ENCODE measurements at regions not wholly inside any gene's neighbourhood (a gene's known extent, or its start where the extent isn't known, plus 50 kb on each side); places are given as distances from the start of the nearest gene placed in this dataset.
"Not testable (repeated sequence)": the region's sequence is repeated elsewhere in the genome, so short reads cannot be mapped to it uniquely, and the experiment has no call there.

DNA sequence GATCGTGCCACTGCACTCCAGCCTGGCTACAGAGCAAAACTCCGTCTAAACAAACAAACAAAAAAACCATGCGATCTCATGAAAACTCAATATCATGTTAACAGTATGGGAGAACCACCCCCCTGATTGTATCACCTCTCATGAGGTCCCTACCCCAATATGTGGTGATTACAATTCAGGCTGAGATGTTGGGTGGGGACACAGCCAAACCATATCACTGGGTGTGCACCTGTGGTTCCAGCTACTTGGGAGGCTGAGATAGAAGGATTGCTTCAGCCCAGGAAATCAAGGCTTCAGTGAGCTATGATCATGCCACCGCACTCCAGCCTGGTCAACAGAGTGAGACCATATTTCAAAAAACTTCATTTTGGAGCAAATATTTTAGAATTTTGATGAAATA is 1094.7 kb upstream of the CDH8 start:
- H3K4me3 ChIP-seq (ENCODE audit: low read length in 2 of 2), result no peak overlapping the region
- Mint-ChIP-seq H3K27ac (no peak overlapping the region), H3K4me1 (peaks cover 0 to 1% (median 0%) of the 10 kb centered on the region in 4 donors), H3K9me3 (peaks cover 0 to 31% (median 21%) of the 10 kb centered on the region in 8 donors), H3K27me3 (no peaks in the 10 kb centered on the region), H3K4me3 (no peak overlapping the region), H3K36me3 (peaks cover 0 to 5% of the 10 kb centered on the region in 2 donors)
- DNase-seq, result no peak
- intact Hi-C loops (cut with micrococcal nuclease), result no loop called here
- no peak overlapping the region for H3K27ac ChIP-seq (ENCODE audit: low read depth, low read length)
- ChIA-PET CTCF (ENCODE audit: partially characterized antibody) (no interaction called here), POLR2A (ENCODE audit: partially characterized antibody) (no interaction called here)
- H3K9me3 ChIP-seq (ENCODE audit: control insufficient read depth in 1 of 2, low read length in 2 of 2), result no peaks in the 10 kb centered on the region
- no peaks in the 10 kb centered on the region for H3K36me3 ChIP-seq (ENCODE audit: insufficient read depth, low read length)
- H3K4me1 ChIP-seq (ENCODE audit: insufficient read depth, low read length), result no peaks in the 10 kb centered on the region
- no peaks in the 10 kb centered on the region for H3K27me3 ChIP-seq (ENCODE audit: insufficient read depth, low read length)

DNA sequence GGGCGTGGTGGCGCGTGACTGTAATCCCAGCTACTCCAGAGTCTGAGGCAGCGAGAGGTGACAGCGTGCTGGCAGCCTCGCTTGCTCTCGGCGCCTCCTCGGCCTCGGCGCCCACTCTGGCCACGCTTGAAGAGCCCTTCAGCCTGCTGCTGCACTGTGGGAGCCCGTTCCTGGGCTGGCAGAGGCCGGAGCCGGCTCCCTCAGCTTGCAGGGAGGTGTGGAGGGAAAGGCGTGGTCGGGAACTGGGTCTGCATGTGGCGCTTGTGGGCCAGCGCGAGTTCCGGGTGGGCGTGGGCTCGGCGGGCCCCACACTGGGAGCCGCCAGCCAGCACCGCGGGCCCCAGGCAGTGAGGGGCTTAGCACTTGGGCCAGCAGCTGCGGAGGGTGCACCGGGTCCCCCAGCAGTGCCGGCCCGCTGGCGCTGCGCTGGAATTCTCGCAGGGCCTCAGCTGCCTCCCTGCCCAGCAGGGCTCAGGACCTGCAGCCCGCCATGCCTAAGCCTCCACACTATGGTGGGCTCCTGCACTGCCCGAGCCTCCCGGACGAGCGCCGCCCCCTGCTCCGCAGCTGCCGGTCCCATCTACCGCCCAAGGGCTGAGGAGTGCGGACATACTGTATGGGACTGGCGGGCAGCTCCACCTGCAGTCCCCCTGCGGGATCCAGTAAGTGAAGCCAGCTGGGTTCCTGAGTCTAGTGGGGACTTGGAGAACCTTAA is 1093.3 kb upstream of the CDH8 start:
- no peak for DNase-seq
- Mint-ChIP-seq H3K9me3 (peaks cover 0 to 25% (median 17%) of the 10 kb centered on the region in 8 donors), H3K27me3 (no peaks in the 10 kb centered on the region), H3K4me1 (peaks cover 0 to 1% (median 0%) of the 10 kb centered on the region in 4 donors), H3K4me3 (no peak overlapping the region), H3K27ac (no peak overlapping the region), H3K36me3 (peaks cover 0 to 5% of the 10 kb centered on the region in 2 donors)
- intact Hi-C loops (cut with micrococcal nuclease), result no loop called here
- Histone ChIP-seq H3K36me3 (ENCODE audit: insufficient read depth, low read length) (no peaks in the 10 kb centered on the region), H3K27me3 (ENCODE audit: insufficient read depth, low read length) (no peaks in the 10 kb centered on the region), H3K27ac (ENCODE audit: low read depth, low read length) (no peak overlapping the region), H3K9me3 (ENCODE audit: control insufficient read depth in 1 of 2, low read length in 2 of 2) (no peaks in the 10 kb centered on the region), H3K4me3 (ENCODE audit: low read length in 2 of 2) (no peak overlapping the region), H3K4me1 (ENCODE audit: insufficient read depth, low read length) (no peaks in the 10 kb centered on the region)
- CTCF ChIA-PET (ENCODE audit: partially characterized antibody), result no interaction called here
- POLR2A ChIA-PET (ENCODE audit: partially characterized antibody), result no interaction called here

DNA sequence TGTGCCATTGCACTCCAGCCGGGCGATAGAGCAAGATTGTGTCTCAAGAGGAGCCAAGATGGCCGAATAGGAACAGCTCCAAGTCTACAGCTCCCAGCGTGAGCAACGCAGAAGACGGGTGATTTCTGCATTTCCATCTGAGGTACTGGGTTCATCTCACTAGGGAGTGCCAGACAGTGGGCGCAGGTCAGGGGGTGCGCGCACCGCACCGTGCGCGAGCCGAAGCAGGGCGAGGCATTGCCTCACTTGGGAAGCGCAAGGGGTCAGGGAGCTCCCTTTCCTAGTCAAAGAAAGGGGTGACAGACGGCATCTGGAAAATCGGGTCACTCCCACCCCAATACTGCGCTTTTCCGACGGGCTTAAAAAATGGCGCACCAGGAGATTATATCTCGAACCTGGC is 1083.7 kb upstream of the CDH8 start:
- POLR2A ChIA-PET (ENCODE audit: partially characterized antibody); H3K4me1 ChIP-seq (ENCODE audit: insufficient read depth, low read length); DNase-seq; intact Hi-C loops (cut with micrococcal nuclease); CTCF ChIA-PET (ENCODE audit: partially characterized antibody); H3K9me3 ChIP-seq (ENCODE audit: control insufficient read depth in 1 of 2, low read length in 2 of 2); H3K27me3 ChIP-seq (ENCODE audit: insufficient read depth, low read length); H3K27me3 Mint-ChIP-seq; H3K36me3 Mint-ChIP-seq; H3K36me3 ChIP-seq (ENCODE audit: insufficient read depth, low read length); H3K27ac Mint-ChIP-seq; H3K4me1 Mint-ChIP-seq; H3K4me3 ChIP-seq (ENCODE audit: low read length in 2 of 2); H3K4me3 Mint-ChIP-seq; H3K27ac ChIP-seq (ENCODE audit: low read depth, low read length): not testable (repeated sequence)
- H3K9me3 Mint-ChIP-seq, result peaks cover 0 to 30% (median 20%) of the 10 kb centered on the region in 8 donors

GRCh38 chr16:63100082-63100481 is 1063.8 kb upstream of the CDH8 start:
- ChIA-PET POLR2A (ENCODE audit: partially characterized antibody) (no interaction called here), CTCF (ENCODE audit: partially characterized antibody) (interaction anchor here (0.7 kb wide), 1 partner anchor 145 kb away, joined by 3 read pairs; no protein-coding TSS in a partner anchor)
- DNase-seq, result no peak
- no peaks in the 10 kb centered on the region for H3K27me3 Mint-ChIP-seq
- no peaks in the 10 kb centered on the region for H3K27me3 ChIP-seq (ENCODE audit: insufficient read depth, low read length)
- peaks cover 4 to 36% (median 26%) of the 10 kb centered on the region in 8 donors for H3K9me3 Mint-ChIP-seq
- no peak overlapping the region for H3K27ac Mint-ChIP-seq
- no peaks in the 10 kb centered on the region for H3K9me3 ChIP-seq (ENCODE audit: control insufficient read depth in 1 of 2, low read length in 2 of 2)
- H3K36me3 Mint-ChIP-seq, result no peaks in the 10 kb centered on the region
- H3K36me3 ChIP-seq (ENCODE audit: insufficient read depth, low read length), result no peaks in the 10 kb centered on the region
- no peaks in the 10 kb centered on the region for H3K4me1 Mint-ChIP-seq
- no peaks in the 10 kb centered on the region for H3K4me1 ChIP-seq (ENCODE audit: insufficient read depth, low read length)
- H3K27ac ChIP-seq (ENCODE audit: low read depth, low read length), result no peak overlapping the region
- intact Hi-C loops (cut with micrococcal nuclease), result no loop called here
- no peak overlapping the region for H3K4me3 ChIP-seq (ENCODE audit: low read length in 2 of 2)
- no peak overlapping the region for H3K4me3 Mint-ChIP-seq

GRCh38 chr16:63096857-63097256 is 1060.6 kb upstream of the CDH8 start:
- Mint-ChIP-seq H3K27me3 (no peaks in the 10 kb centered on the region), H3K36me3 (no peaks in the 10 kb centered on the region), H3K27ac (no peak overlapping the region), H3K4me3 (no peak overlapping the region), H3K4me1 (no peaks in the 10 kb centered on the region), H3K9me3 (peaks cover 3 to 35% (median 21%) of the 10 kb centered on the region in 8 donors)
- intact Hi-C loops (cut with micrococcal nuclease), result no loop called here
- DNase-seq, result no peak
- ChIA-PET CTCF (ENCODE audit: partially characterized antibody) (no interaction called here), POLR2A (ENCODE audit: partially characterized antibody) (no interaction called here)
- no peaks in the 10 kb centered on the region for H3K4me1 ChIP-seq (ENCODE audit: insufficient read depth, low read length)
- no peak overlapping the region for H3K27ac ChIP-seq (ENCODE audit: low read depth, low read length)
- H3K4me3 ChIP-seq (ENCODE audit: low read length in 2 of 2), result no peak overlapping the region
- no peaks in the 10 kb centered on the region for H3K9me3 ChIP-seq (ENCODE audit: control insufficient read depth in 1 of 2, low read length in 2 of 2)
- no peaks in the 10 kb centered on the region for H3K36me3 ChIP-seq (ENCODE audit: insufficient read depth, low read length)
- no peaks in the 10 kb centered on the region for H3K27me3 ChIP-seq (ENCODE audit: insufficient read depth, low read length)

- ChIA-PET POLR2A (ENCODE audit: partially characterized antibody) (no interaction called here), CTCF (ENCODE audit: partially characterized antibody) (no interaction called here)
- no peak overlapping the region for H3K27ac ChIP-seq (ENCODE audit: low read depth, low read length)
- Mint-ChIP-seq H3K9me3 (peaks cover 7 to 35% (median 23%) of the 10 kb centered on the region in 8 donors), H3K4me1 (no peaks in the 10 kb centered on the region), H3K36me3 (no peaks in the 10 kb centered on the region), H3K27me3 (no peaks in the 10 kb centered on the region), H3K27ac (no peak overlapping the region), H3K4me3 (no peak overlapping the region)
- H3K9me3 ChIP-seq (ENCODE audit: control insufficient read depth in 1 of 2, low read length in 2 of 2), result no peaks in the 10 kb centered on the region
- no peaks in the 10 kb centered on the region for H3K27me3 ChIP-seq (ENCODE audit: insufficient read depth, low read length)
- H3K4me1 ChIP-seq (ENCODE audit: insufficient read depth, low read length), result no peaks in the 10 kb centered on the region
- no peak for DNase-seq
- intact Hi-C loops (cut with micrococcal nuclease), result no loop called here
- no peak overlapping the region for H3K4me3 ChIP-seq (ENCODE audit: low read length in 2 of 2)
- H3K36me3 ChIP-seq (ENCODE audit: insufficient read depth, low read length), result no peaks in the 10 kb centered on the region
Measured at GRCh38 chr16:63092736-63093135, 1056.5 kb upstream of the CDH8 start.

GRCh38 chr16:63082101-63082500 is 1045.9 kb upstream of the CDH8 start:
- no peak overlapping the region for H3K27ac Mint-ChIP-seq
- no peak overlapping the region for H3K4me3 Mint-ChIP-seq
- no peaks in the 10 kb centered on the region for H3K36me3 Mint-ChIP-seq
- Histone ChIP-seq H3K27ac (ENCODE audit: low read depth, low read length) (no peak overlapping the region), H3K4me3 (ENCODE audit: low read length in 2 of 2) (no peak overlapping the region), H3K27me3 (ENCODE audit: insufficient read depth, low read length) (no peaks in the 10 kb centered on the region), H3K4me1 (ENCODE audit: insufficient read depth, low read length) (no peaks in the 10 kb centered on the region), H3K36me3 (ENCODE audit: insufficient read depth, low read length) (no peaks in the 10 kb centered on the region), H3K9me3 (ENCODE audit: control insufficient read depth in 1 of 2, low read length in 2 of 2) (no peaks in the 10 kb centered on the region)
- H3K9me3 Mint-ChIP-seq, result peaks cover 8 to 48% (median 20%) of the 10 kb centered on the region in 8 donors
- ChIA-PET POLR2A (ENCODE audit: partially characterized antibody) (no interaction called here), CTCF (ENCODE audit: partially characterized antibody) (no interaction called here)
- no peaks in the 10 kb centered on the region for H3K4me1 Mint-ChIP-seq
- intact Hi-C loops (cut with micrococcal nuclease), result no loop called here
- no peak for DNase-seq
- H3K27me3 Mint-ChIP-seq, result no peaks in the 10 kb centered on the region

DNA sequence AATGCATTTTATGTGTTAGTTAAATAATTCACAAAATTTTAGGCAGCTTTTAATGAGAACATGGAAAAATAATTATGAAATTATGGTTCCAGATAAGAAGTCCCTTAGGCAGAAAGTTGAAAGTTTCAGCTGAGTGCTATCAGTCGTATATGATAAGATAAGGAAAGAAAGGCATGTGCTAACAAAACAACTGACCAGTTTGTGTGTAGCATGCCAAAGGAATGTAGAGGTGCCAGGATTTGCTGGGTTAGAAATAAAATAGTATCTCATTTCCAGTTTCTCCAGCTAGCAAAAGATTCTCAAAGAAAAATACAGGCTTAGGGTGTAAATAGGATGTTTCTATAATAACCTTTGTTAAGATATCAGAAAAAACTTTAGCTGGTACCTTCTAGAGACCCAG is 1044.5 kb upstream of the CDH8 start:
- ChIA-PET CTCF (ENCODE audit: partially characterized antibody) (no interaction called here), POLR2A (ENCODE audit: partially characterized antibody) (no interaction called here)
- Mint-ChIP-seq H3K9me3 (peaks cover 8 to 48% (median 19%) of the 10 kb centered on the region in 8 donors), H3K4me1 (no peaks in the 10 kb centered on the region), H3K27ac (no peak overlapping the region), H3K4me3 (no peak overlapping the region), H3K36me3 (no peaks in the 10 kb centered on the region), H3K27me3 (no peaks in the 10 kb centered on the region)
- no peaks in the 10 kb centered on the region for H3K27me3 ChIP-seq (ENCODE audit: insufficient read depth, low read length)
- H3K36me3 ChIP-seq (ENCODE audit: insufficient read depth, low read length), result no peaks in the 10 kb centered on the region
- peaks cover 0 to 4% of the 10 kb centered on the region in 2 donors for H3K9me3 ChIP-seq (ENCODE audit: control insufficient read depth in 1 of 2, low read length in 2 of 2)
- intact Hi-C loops (cut with micrococcal nuclease), result no loop called here
- no peaks in the 10 kb centered on the region for H3K4me1 ChIP-seq (ENCODE audit: insufficient read depth, low read length)
- no peak overlapping the region for H3K4me3 ChIP-seq (ENCODE audit: low read length in 2 of 2)
- no peak for DNase-seq
- no peak overlapping the region for H3K27ac ChIP-seq (ENCODE audit: low read depth, low read length)
